ENCODE measurements at regions not wholly inside any gene's neighbourhood (a gene's known extent, or its start where the extent isn't known, plus 50 kb on each side); places are given as distances from the start of the nearest gene placed in this dataset.

- no peak for TF ChIP-seq POLR2AphosphoS5 (IDR thresholded peaks at IDR 0.05; ENCODE audit: insufficient read depth, low read depth, low read length)
- no peak for TF ChIP-seq EZH2 (IDR thresholded peaks at IDR 0.05; ENCODE audit: borderline replicate concordance, low read depth, low read length, severe bottlenecking)
- no peak for TF ChIP-seq CTCF (IDR thresholded peaks at IDR 0.05; ENCODE audit: extremely low read depth in 1 of 2, insufficient read depth in 1 of 2, low read depth in 1 of 2, low read length in 2 of 2)
- TF ChIP-seq POLR2A (IDR thresholded peaks at IDR 0.05; ENCODE audit: low read depth, low read length) = no peak
- TF ChIP-seq FOS (IDR thresholded peaks at IDR 0.05; ENCODE audit: borderline replicate concordance, insufficient read depth, low read length) = no peak
- no peak for TF ChIP-seq MYC (IDR thresholded peaks at IDR 0.05; ENCODE audit: low read depth, low read length)
- no peak for TF ChIP-seq JUN (IDR thresholded peaks at IDR 0.05; ENCODE audit: borderline replicate concordance, insufficient read depth, insufficient read length, low read depth)
Observed at GRCh38 chr9:103410059-103410458, 414.9 kb downstream of the CYLC2 start.
